ENCODE measurements at regions not wholly inside any gene's neighbourhood (a gene's known extent, or its start where the extent isn't known, plus 50 kb on each side); places are given as distances from the start of the nearest gene placed in this dataset.

GRCh38 chr1:60762911-60763310 is 319.4 kb upstream of the NFIA start:
- TF ChIP-seq CTCF (IDR thresholded peaks at IDR 0.05) (no peak), POLR2AphosphoS5 (IDR thresholded peaks at IDR 0.05) (no peak)

Measured in breast epithelium (tissue), 3 donors.